ENCODE measurements at regions not wholly inside any gene's neighbourhood (a gene's known extent, or its start where the extent isn't known, plus 50 kb on each side); places are given as distances from the start of the nearest gene placed in this dataset.

GRCh38 chr9:129391221-129391661, 213.2 kb upstream of the IER5L start:
- DNase-seq (ENCODE audit: low read depth in 3 of 3, low spot score in 2 of 3): no peak

- no peak for DNase-seq (ENCODE audit: low read depth in 3 of 3, low spot score in 2 of 3)
Measured at GRCh38 chr9:129390541-129390940, 212.5 kb upstream of the IER5L start.

GRCh38 chr9:129387822-129388221, 209.8 kb upstream of the IER5L start:
- no peak for DNase-seq (ENCODE audit: low read depth in 3 of 3, low spot score in 2 of 3)

- DNase-seq (ENCODE audit: low read depth in 3 of 3, low spot score in 2 of 3): no peak
Measured at GRCh38 chr9:129386812-129387177, 208.7 kb upstream of the IER5L start.

- DNase-seq (ENCODE audit: low read depth in 3 of 3, low spot score in 2 of 3): no peak
Measured at GRCh38 chr9:129385211-129385934, 207.3 kb upstream of the IER5L start.

- no peak for DNase-seq (ENCODE audit: low read depth in 3 of 3, low spot score in 2 of 3)
Measured at GRCh38 chr9:129384491-129385210, 206.6 kb upstream of the IER5L start.

GRCh38 chr9:129383561-129384490, 205.8 kb upstream of the IER5L start:
- peak in 1 of 3 donors; percentile 63 for DNase-seq (ENCODE audit: low read depth in 3 of 3, low spot score in 2 of 3)

- no peak for DNase-seq (ENCODE audit: low read depth in 3 of 3, low spot score in 2 of 3)
Measured at GRCh38 chr9:129383019-129383560, 205.0 kb upstream of the IER5L start.

- DNase-seq (ENCODE audit: low read depth in 3 of 3, low spot score in 2 of 3): no peak
Measured at GRCh38 chr9:129382281-129383018, 204.4 kb upstream of the IER5L start.

GRCh38 chr9:129381481-129381957, 203.5 kb upstream of the IER5L start:
- DNase-seq (ENCODE audit: low read depth in 3 of 3, low spot score in 2 of 3): no peak

- DNase-seq (ENCODE audit: low read depth in 3 of 3, low spot score in 2 of 3): no peak
Measured at GRCh38 chr9:129380961-129381401, 202.9 kb upstream of the IER5L start.

GRCh38 chr9:129379886-129380285, 201.8 kb upstream of the IER5L start:
- no peak for DNase-seq (ENCODE audit: low read depth in 3 of 3, low spot score in 2 of 3)

GRCh38 chr9:129379181-129379836, 201.2 kb upstream of the IER5L start:
- DNase-seq (ENCODE audit: low read depth in 3 of 3, low spot score in 2 of 3): no peak

GRCh38 chr9:129377931-129378661, 200.0 kb upstream of the IER5L start:
- no peak for DNase-seq (ENCODE audit: low read depth in 3 of 3, low spot score in 2 of 3)

- DNase-seq (ENCODE audit: low read depth in 3 of 3, low spot score in 2 of 3): no peak
Measured at GRCh38 chr9:129377181-129377580, 199.1 kb upstream of the IER5L start.

- no peak for DNase-seq (ENCODE audit: low read depth in 3 of 3, low spot score in 2 of 3)
Measured at GRCh38 chr9:129375845-129376244, 197.8 kb upstream of the IER5L start.

GRCh38 chr9:129374651-129375050, 196.6 kb upstream of the IER5L start:
- DNase-seq (ENCODE audit: low read depth in 3 of 3, low spot score in 2 of 3): no peak

- no peak for DNase-seq (ENCODE audit: low read depth in 3 of 3, low spot score in 2 of 3)
Measured at GRCh38 chr9:129374231-129374630, 196.2 kb upstream of the IER5L start.

- no peak for DNase-seq (ENCODE audit: low read depth in 3 of 3, low spot score in 2 of 3)
Measured at GRCh38 chr9:129373361-129373760, 195.3 kb upstream of the IER5L start.

Measured in right renal cortex interstitium (tissue), 3 donors.